ENCODE measurements at regions not wholly inside any gene's neighbourhood (a gene's known extent, or its start where the extent isn't known, plus 50 kb on each side); places are given as distances from the start of the nearest gene placed in this dataset.
"Not testable (repeated sequence)": the region's sequence is repeated elsewhere in the genome, so short reads cannot be mapped to it uniquely, and the experiment has no call there.

DNA sequence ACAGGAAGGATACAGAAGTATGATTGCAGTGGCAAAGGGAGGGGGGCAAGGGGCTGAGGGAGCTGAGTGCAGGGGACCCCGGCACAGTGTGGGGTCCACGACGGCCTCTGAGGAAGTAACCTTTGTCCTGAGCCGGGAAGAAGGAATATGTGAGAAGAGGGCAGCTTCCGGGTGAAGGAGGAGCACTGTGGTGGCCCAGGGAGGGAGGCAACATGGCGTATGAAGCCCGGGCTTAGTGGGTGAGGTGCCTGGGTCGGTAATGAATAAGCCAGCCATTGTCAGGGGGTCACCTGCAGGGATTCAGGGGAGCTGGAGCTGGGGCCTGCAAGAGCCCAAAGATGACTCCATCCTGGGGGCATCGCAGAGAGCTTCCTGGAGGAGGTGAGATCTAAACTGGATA lies 200.4 kb downstream of the FOXD2 start:
- no peak for DNase-seq

DNA sequence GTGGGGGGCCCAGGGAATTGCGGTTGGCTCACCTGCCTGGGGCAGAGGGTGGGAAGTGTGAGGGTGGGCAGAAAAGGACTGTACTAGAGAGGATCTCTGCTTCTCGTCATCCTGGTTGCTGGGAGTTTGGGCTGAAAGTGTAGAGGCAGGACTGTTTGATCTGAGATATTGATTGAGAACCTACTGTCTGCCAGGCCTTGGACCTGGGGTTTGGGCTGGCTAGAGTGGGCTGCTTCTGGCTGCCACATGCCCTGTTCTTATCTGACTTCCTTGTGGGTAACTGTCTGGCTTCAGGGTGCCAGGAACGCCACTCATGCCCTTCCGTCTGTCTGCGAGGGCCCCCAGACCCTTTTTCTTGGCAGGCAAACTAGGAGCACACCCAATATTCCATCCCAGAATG lies 200.9 kb downstream of the FOXD2 start:
- DNase-seq: no peak

DNA sequence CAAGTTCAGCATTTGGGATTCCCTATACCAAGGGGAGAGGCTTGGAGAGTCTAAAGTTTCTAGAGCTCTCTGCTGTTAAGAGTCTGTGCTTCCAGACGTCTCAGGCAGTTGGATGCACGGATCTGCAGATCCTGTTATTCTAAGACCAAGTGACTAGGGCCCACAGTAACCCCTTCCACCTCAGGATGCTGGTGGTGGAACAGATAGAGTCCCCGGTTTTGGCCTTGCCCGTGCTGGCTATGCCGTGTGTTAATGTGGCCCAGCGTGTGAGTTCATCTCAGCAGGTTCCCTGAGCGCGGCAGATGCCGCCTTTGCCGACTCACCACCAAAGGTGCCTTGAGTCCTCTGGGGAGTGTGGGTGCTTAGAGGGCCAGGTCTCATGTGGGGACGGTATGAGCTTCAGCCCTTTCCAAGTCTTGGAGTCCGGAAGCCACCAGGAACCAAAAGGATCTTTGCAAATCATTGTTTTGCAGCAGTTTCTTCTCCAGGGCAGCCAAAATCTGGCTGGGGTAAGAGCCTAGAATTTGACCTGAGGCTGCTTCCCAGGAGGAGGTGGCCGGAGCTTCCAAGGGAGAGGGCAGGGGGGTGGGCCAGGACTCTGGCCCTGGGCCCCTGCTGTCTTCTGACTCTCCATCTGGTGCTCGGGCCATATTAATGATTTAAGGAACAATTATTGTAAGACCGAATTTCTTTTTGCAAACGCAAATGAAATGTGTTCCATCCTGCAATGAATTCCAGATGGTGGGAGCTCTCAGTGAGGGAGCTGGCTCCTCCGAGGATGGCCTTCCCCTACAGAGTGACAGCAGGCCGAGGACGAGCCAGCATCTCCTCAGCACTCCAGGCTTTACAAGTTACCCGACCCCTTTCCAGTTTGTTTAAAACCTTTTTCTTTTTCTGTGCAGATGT lies 205.7 kb downstream of the FOXD2 start:
- no peak for DNase-seq

DNA sequence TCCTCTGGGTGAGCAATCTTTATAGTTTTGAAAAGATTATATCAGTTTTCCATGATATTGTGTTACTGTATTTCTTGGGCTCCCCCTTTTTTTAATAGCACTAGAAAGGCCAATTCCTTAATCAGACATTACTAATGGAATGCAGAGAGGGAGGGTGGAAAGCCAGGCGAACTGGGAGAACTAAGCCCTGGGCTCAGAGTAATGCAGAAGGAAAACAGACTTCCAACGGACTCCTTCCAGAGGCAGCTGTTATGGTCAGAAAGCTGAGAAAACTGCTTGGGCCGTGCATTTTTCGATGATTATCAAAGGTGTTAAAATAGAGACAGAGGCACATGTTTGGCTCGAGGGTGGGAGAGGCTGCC lies 206.3 kb downstream of the FOXD2 start:
- no peak for DNase-seq

DNA sequence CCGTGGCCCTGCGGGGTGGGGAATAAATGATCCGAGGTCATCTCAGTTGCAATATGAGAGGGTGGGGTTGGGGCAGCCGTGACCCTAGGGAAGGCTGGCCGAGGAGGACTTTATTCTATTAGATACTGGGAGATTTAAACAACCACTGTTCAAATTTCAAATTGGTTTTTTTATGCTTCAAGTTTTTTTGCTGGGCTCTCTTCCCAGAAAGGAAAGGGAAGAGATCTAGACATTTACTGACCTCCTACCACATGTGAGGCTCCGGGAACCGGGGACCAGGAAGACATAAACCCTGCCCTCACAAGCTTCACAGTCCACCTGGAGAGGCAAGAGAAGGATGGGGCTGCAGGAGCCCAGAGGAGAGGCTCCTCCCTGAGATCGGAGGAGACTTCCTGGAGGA lies 207.3 kb downstream of the FOXD2 start:
- no peak for DNase-seq

DNA sequence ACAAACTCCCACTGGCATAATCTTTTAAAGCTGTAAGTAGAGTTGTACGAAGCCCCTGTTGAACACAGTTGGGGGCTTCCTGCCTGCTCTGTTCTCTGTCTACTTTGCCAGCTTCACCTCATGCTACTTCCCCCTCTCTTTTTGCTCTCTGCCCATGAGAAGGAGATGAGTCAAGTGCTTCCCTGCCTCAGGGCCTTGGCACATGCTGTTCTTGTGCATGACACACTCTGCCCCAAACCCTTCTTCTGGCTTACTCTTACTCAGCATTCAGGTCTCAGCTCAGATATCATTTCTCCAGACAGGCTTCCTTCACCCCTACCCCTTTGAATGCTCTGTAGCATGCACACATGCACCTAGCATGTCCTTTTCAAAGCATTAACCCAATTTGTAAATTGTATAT lies 208.8 kb downstream of the FOXD2 start:
- DNase-seq: no peak

DNA sequence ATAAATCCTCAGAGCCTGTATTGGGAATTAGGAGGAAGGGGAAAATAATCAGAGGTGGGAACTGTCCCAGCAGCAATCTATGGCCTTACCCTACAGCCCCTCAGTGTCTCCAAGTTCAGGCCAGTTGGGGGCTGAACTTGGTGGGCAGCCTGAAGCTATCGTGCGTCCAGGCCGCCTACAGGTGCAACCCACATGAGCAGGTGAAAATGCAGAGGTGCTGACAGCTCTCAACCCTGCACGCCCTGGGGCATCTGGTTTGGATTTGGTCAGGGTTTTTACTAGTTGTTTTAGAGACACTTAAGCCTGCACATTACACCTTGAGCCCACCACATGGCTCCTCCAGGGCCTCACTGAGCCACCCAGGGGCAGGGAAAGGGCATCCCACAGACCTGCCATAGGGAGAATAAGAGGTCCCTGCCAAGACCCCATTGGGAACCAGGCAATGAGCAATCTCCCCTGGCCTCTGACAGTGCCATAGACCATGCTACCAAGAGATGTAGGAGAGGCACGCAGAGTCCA lies 209.5 kb downstream of the FOXD2 start:
- DNase-seq: no peak

DNA sequence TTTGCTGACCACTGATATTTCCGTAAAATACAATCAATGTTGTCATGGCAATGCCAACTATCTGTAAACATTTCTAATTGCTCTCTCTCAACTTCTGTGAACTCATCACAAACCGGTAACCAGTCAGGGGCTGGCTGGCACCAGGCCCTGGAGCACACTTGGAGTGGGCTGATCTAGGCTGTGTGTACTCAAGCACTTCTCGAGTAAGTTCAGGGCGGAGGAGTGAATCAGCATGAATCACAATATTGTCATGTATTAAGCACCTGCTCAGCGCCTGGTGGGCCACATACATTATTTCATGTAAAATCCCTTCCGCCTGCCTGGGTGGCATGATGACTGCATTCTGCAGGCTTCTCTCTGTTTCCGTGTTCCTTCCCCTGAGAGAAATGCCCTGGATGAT lies 212.4 kb downstream of the FOXD2 start:
- DNase-seq: no peak

DNA sequence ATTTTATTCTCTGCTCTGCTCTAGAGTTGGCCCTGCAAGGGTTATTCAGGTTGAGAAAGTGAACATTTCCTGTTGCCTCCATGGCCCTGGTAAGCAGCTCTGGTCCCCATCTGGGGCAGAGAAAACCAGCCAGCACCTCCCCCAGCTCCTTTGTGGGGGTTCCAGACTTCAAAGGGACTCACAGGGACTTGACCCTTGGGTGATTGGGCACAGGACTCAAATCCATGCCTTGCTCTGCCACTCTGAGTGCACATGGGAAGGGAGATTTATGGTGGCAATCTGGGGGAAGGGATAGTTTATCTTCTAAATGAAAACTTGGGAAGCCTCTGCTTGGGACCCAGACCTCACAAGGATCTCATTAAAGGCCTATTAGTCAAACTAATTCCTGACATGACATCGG lies 212.8 kb downstream of the FOXD2 start:
- DNase-seq: no peak

DNA sequence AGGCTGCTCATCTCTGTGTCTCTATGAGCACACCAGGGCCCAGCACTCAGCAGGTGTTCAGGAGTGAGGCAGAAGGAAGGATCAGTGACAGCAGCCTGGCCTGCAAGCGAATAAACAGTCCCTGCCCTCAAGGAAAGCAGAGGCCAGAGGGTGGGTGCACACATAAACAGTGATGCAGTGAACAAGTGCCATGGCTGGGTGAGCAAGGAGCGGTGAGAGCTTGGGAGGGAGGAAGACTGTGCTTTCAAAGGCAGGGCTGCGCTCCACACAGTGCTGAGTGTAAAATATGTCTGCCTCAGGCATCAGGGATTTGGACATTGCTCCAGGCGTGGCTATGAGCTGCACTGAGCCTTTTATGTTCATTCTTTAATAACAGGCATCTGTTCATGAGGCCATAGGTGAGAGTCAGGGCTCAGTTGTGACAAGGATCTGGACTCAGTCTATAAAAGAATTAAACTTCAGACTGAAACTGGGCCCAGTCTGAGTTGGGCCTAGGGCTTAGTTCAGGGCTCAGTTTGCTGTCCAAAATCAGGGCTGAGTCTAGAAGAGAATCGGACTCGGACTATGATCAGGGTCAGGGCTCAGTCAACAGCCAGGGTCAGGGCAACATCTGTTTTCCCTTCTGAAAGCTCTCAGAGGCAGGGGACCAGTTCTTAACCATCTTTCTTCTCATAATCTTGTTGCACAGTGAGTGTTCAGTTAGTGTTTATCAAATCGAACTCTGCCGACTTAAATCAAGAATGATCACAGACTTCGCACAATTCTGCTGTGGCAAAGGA lies 213.7 kb downstream of the FOXD2 start:
- no peak for DNase-seq

DNA sequence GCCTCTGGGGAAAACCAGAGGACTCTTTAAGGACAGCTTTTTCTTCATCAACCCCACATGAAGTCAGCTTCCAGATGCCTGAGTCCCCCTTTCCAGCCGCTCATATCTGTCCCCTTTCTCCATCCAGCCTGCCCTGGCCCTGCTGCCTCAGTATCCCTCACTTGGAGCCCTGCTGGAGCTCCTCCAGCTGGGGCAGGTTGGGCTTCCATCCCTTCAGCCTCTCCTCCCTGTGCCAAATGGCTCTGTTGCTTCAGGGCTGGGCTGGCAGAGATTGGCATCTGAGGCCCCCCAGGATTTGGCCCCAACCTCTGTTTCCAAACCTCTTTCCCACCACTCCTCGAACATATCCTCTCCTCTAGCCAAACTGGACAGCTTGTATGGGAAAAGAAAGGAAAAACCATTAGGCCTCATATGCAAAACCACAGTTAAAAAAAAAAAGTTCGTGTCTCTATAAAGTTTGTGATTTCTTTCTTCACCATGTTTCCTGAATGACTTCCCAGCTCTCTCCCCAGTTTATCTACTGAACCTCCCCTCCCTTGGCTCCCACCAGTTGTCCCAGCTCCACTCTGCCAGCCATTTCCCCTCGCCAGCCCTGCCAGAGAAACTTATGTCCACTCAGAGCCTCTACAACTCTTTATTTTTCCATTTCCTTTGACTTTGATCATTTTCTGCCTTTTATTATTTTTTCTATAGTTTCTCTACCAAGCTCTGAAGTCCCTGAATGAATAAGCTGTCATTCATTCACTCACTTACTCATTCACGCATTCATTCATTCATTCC lies 217.9 kb downstream of the FOXD2 start:
- no peak for DNase-seq

DNA sequence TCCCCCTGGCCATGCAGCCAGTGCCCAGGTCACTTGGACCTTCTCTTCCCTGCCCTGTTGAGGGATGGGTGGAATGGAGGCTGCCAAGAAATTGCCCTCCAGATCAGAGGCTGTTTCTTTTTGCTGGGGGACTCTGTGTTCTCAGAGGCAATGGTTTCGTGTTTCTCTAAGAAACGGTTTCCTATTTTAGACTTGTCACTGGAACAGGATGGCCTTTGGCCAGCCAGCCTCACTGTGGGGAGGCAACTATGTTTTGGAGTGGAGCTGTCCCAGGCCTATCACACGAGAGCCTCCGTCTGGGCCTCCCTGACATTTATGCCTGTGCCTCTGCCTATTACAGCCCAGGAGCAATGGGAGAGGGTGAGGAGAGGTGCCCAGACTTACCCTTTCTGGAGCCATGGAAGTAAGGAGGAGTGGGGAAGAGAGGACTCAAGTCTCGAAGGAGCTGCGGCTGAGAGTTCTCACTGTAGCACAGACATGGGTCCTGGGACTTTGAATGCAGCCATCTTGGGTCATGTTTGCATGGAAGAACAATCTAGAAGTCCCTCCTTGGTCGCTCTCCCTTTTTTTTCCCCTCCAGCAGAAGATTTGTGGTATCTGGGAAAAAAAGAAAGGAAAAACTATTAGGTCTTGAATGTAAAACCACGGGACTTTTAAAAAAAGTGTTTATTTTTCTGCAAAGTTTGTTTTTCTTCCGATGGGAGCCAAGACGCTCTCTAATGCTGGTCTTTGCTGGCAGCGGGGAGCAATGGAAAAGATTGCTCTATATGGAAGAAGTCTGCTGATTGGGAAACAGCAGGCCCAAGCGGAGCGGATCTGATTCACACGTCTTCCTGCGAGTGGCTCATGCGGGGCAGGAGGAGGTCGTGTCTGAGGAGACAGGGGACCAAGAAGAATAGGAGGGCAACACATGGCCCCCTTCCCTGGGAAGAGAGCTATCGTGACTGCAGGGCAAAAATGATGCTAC lies 219.2 kb downstream of the FOXD2 start:
- no peak for DNase-seq

DNA sequence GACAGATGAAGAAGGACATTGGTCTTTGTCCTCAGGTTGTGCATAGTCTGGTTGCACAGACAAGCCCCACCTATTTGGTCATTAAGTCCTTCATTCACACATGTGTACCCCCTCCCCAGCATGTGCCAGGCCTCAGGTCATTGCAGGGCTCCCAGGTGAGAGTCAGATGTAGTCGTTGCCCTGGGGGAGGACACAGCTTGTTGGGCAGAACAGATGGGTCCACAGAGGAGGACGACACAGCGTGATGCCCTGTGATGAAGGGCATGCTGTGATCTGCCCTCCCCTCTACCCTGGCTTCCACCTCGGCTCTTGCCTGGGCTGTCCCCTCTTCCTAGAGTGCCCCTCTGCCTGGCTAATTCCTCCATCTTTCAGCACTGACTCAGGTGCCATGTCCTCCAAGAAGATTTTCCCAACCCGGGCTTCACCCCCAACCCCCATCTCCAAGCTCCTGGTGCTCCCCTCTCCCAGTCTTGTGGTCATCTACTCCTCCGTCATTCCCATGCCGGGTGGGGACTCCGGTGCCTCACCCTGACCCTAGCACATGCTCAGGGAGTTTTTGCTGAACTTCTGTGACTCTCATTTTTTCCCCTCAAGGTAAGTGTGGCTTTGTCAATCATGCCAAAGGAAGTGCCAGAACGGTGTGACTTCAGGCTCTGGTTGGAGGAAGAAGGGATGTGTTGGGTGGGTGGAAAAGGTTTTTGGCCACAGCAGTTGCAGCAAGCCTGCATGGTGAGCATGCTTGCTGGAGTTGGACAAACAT lies 220.5 kb downstream of the FOXD2 start:
- DNase-seq: no peak

DNA sequence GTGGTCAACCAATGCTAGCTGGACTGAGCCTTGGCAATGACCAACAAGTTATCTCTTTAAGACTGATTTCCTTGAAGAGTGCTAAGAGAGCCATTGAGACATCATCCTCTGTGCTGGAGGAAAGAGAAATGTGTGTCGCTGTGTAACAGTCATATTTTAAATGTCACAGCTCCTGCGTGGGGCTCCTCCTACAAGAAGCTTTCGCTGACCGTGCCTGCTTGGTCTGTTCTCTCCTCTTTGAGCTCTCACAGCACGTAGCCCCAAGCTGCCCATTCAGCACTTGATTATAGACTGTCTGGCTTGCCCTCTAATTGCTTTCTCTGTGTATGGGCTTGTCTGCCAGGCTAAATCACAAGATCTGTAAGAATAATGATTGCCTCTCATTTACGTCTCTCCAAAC lies 221.3 kb downstream of the FOXD2 start:
- no peak for DNase-seq

DNA sequence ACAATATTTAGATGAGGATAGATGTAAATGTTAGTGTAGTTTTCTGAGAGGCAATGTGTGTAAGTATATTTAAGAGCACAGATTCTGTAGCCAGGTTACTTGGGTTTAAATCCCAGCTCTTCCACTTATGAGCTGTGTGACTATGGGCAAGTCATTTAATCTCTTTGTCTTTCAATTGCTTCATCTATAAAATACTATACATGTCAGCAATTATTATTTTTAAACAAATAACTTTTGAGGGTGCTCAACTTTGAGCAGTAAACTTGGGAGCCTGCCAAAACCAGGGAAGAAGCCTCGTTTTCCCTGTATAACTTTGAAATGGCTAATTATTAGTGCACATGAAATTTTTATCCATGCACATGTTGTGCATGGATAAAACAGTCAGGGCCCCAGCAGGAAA lies 222.8 kb downstream of the FOXD2 start:
- no peak for DNase-seq

DNA sequence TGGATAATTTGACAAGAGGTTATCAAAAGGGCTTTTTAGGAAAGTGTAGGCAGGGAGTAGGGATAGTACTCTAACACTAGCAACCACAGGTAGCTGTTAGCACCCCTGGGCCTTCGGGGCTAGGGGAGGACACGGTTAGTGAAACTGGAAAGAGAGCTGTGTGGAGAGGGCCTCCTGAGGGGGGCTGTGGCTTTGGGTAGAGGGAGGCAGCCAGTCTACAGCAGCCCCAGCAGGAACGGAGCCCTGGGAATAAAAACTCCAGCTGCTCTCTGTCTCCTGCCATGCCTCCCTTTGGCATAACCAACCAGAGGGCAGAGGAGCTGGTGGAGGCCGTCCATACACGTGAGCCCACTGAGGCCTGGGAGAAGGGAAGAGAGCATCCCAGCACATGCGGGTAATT lies 223.2 kb downstream of the FOXD2 start:
- peak; percentile 75 for DNase-seq

DNA sequence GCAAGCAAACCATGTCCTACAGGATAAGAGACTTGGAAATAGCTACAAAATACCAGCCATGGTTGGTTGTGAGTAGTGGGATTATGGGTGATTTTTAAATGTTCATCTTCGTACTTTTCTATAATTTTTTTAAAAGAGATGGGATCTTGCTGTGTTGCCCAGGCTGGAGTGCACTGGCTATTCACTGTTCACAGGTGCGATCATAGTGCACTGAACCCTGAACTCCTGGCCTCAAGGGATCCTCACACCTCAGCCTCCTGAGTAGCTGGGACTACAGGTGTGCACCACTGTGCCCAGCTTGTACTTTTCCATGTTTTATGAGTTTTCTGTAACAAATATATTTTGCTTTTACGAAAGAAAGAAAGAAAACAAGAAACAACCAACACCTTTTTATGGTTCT lies 224.2 kb downstream of the FOXD2 start:
- no peak for DNase-seq

DNA sequence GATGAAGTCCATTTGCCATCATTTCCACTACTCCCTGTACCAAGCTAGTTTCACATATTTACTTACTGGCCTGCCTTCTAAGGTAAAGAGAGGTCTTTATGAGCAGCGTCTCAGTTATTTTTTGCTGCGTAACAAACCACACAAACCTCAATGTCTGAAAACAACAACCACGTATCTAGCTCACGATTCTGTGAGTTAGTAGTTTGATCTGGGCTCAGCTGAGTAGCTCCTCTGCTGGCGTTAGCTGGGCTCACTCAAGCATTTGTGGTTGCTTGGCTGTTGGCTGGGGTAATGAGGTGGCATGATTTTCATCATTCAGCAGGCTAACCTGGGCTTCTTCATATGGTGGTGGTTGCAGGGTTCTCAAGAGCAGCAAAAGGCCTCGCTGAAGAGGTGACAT lies 225.4 kb downstream of the FOXD2 start:
- no peak for DNase-seq

DNA sequence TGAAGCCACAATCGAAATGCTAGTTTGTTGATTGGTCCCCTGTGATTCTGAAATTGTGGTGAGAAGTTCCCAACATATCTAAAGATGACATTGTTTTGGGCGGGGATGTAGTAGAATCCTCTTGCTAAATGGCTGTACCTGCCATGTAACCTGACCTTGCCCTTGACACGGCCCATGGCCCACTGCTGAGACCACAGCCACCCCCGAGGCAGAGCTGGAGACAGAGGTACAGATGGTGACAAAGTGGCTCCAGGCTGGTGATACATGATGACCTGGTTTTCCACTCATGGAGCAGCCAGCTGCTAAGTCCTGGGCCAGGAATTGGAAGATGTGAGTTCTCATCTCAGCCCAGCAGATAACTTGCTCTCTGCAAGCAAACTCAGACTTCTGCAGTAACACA lies 226.5 kb downstream of the FOXD2 start:
- DNase-seq: no peak

DNA sequence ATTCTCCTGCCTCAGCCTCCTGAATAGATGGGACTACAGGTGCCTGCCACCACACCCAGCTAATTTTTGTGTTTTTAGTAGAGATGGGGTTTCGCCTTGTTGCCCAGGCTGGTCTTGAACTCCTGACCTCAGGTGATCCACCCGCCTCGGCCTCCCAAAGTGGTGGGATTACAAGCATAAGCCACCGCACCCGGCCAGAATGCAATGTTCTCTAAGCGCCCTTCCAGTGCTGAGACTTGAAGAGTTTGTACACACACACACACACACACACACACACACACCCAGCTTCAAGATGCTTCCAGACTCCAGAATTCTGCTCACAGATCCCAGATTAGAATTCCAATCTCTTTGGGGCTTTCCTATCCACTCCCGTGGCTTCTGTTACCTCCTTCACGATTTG lies 227.1 kb downstream of the FOXD2 start:
- not testable (repeated sequence) for DNase-seq

DNA sequence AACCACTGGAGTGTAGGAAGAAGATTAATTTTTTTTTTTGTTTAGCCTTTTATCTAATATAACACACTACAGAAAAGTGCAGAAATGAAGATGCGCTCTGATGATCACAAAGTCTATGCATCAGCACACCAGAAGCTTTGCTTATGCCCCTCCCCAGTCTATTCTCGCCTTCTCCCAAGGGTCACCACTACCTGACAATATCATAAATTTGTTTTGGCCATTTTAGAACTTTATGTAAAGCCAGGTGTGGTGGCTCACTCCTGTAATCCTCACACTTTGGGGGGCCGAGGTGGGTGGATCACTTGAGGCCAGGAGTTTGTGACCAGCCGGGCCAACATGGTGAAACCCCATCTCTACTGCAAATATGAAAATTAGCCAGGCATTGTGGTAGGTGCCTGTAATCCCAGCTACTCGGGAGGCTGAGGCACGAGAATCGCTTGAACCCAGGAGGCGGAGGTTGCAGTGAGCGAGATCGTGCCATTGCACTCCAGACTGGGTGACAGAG lies 231.3 kb downstream of the FOXD2 start:
- no peak for DNase-seq

Measured in NCI-H2171 (cell line).